Glomerular visceral epithelial cell (primary cell): ENCODE measurements at regions not wholly inside any gene's neighbourhood (a gene's known extent, or its start where the extent isn't known, plus 50 kb on each side); places are given as distances from the start of the nearest gene placed in this dataset.
"Not testable (repeated sequence)": the region's sequence is repeated elsewhere in the genome, so short reads cannot be mapped to it uniquely, and the experiment has no call there.

Source experiments
- DNase-seq: peaks from one replicate; pipeline ENCODE4 v3.0.0-alpha.2; 2016; ENCODE audit errors: extremely low spot score

DNA sequence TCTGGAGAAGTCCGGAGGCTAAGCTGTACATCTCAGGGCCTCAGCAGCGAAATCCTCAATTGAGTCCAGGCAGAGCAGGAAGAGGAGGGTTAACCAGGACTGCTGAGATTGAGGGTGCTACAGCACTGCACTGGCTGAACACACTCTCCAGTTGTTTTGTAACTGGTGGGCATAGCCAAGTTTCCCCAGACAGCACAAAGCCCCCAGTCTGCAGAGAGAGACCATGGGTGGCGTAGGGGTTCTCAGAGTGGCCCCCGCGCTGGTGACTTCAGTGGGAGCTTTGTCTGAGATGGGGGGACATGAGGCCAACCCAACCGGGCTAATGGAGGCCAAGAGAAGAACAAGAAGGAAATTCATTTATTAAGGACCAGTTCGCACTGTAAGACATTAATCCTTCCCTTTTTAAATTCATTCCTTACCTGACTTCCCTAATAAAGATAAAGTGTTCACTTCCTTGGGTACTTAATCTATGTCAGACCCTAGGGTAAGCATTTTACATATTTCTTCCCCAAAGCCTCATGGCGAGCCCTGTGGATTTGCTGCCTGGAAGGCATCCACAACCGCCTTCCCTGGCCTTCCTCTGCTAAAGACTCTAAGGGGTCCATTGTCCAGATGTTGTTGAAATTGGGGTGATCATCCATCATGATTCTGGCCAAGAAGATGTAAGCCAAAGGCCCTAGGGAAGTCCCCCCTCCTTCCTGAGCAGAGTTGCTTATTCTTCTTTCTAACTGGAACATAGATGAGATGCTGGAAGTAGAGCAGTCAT is 121.4 kb upstream of the CHST15 start:
- DNase-seq: no peak

DNA sequence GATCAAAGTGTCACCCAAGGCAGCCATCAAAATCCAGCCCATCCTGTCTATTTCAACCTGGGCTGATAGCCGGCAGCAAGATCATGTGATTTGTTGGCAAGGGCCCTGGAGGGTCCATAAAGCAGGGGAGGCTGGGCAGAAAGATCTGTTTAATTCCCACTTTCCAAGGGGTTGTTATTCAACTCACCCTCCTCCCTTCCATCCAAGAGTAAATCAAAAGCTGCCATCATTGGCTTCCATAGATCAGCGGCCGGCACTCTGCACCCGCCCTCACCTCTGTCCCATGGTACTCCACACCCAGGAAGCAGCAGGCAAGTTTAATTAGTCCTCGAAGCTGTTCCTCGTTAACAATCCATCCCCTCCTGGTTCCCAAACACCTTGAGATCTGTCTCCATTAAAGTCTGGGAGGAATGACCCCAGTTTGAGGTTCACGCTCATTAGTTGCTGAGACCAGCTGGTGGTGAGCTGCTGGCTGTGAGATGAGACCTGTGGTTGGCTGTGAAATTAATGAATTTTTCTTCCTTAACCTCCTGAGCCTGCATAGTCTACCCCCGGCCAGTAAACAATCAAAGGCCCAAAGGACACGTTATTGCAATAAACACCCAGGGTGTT is 120.6 kb upstream of the CHST15 start:
- no peak for DNase-seq

DNA sequence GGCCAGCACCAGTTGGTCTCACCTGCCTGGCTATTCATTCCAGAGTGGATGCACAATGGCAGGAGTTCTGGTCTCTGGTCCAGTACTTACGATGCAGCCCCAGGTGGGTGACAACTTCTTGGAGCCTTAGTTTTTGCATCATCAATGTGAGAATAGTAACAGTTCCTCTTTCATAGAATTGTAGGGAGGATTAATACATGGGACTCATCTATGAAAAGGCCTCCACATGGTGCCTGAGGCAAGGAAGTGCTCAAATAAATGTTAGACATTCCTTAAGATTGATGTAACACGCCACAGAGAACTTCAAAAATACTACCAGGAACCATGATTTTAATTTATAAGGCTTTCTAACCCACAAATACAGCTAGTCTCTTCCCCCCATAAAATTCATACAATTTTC is 120.1 kb upstream of the CHST15 start:
- no peak for DNase-seq

GRCh38 chr10:124212702-124213101 is 119.3 kb upstream of the CHST15 start:
- DNase-seq: no peak

DNA sequence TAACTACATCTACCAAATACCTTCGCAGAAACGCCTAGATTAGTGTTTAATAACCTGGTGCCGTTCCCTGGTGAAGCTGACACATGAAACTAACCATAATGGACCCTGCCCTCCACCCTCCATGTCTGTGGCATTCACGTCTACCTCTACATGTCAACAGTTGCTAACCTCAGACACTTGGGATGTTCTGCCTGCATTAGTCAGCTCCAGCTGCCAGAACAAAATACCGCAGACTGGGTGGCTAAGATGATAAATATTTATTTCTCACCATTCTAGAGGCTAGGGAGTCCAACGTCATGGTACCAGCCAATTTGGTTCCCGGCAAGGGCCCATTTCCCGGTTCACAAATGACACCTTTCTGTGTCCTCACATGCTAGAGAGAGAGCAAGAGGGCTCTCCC is 118.5 kb upstream of the CHST15 start:
- DNase-seq: peak; percentile 71

GRCh38 chr10:124210263-124210662 is 116.9 kb upstream of the CHST15 start:
- DNase-seq: no peak

- DNase-seq: no peak
These were observed 114.0 kb upstream of the CHST15 start for GRCh38 chr10:124207391-124207790.

GRCh38 chr10:124206616-124207015 is 113.2 kb upstream of the CHST15 start:
- no peak for DNase-seq

GRCh38 chr10:124205432-124205831 is 112.0 kb upstream of the CHST15 start:
- DNase-seq: no peak

GRCh38 chr10:124204726-124205125 is 111.3 kb upstream of the CHST15 start:
- DNase-seq: no peak

DNA sequence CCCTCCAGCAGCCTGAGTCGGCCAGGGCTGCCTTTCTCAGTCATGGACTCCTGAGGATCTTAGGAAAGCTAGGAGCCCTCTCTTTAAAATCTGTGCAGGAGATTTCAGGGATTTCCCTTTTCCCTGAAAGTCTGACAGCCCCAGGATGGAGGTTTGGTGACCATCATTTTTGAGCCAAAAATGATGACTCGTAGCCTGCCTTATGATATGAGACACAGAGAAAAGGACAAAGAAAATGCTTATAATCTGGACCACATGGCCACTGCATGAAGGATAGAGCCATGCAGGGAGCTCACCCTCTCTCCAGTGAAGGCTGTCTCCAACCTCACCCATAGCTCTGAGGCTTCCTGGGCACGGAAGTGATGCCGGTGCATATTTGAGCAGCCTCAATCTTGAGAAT is 106.6 kb upstream of the CHST15 start:
- DNase-seq: no peak

DNA sequence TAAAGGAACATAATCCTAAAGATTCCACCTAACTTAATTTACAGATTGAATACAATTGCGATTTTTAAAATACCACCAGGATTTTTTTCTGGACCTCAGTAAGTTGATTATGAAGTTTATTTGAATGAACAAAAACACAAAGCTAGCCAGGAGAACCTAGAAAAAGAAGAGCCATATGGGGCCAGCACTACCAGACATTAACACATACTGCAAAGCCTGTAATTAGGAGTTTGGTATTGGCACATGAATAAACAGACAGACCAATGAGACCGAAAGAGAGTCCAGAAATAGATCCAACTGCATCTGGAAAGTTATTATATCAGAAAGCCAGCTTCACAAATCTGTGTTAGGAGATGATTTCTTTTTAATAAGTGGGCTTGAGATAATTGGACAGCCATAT is 105.5 kb upstream of the CHST15 start:
- no peak for DNase-seq

- no peak for DNase-seq
These were observed 104.7 kb upstream of the CHST15 start for GRCh38 chr10:124198125-124198501.

DNA sequence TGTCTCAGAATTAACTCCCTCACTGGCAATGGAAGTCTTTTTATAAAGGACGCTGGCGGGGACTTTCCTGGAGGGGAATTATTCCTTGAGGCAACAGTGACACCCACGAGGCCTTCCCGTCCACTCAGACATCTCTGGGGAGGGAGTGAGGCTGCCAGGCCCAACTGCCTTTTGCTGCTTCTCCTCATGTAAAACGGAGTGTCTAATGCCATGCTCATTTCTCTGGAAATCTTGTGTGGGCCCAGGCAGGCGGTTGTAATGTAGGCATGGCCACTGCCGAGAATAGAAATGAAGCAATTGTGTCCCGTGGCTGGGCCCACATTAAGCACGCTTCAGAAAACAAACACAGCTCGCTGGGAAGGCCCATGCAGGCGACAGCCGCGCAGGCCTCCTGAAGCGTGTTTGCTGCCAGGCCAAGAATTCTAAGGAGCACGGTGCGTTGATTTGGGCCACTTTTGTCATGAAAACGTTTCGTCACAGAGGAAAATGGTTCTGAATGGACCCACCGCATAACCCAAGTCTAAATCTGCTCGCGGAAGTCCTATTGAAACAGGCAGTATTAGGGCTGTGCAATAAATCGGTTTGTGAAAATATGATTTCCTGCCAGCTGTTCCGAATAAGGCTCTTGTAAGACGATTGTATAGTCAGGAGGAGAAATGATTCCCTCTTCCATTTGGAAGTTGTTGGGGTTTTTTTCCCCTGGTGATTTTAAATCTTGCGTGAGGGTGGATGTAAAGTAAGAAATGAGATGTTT is 104.2 kb upstream of the CHST15 start:
- DNase-seq: no peak

GRCh38 chr10:124196659-124197058 is 103.3 kb upstream of the CHST15 start:
- no peak for DNase-seq

DNA sequence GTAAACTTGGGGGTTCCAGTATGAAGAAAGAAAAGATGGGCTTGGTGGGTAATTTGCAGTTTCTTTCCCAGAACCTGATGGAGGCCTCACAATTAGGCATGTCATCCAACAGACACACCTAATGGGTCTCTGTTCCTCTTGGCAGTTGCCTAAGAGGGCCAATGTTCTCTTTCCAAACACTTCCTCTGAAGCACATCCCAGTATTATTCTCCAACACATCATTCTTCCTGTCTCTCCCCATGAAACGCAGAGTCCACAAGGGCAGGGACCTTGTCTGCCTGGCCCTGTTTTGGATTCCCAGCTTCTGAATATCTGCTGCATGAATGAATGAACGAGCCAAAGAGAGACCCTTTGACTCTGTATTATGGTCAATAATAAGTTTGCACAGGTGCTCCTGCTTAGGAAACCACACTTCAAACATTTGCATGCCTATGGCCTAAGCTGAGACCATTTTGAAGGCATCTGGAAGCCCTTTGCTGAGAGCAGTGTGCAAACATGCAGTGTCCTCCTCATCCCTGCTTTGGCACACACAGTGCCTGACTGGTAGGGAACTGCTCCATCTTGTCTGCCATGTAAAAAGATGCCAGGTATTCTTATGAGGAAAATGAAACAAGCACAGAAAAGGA is 100.9 kb upstream of the CHST15 start:
- no peak for DNase-seq

DNA sequence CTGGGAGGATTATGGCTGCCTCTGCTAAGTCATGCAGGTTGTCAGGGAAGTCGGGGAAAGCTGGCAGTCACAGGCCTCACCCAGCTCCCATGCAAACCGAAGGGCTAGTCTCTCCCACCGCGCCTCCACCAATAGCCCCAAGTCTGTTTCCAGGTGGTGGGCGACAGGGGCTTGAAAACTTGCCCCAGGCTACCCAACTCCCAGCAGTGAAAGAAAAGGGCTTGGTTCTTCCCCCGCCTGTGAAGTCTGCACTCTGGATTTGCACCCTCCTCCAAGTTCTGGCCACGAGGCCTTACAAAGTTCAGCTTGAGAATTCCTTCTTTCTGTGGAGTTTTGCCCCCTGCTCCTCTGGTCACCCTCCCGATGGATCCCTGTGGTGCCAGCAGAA is 99.9 kb upstream of the CHST15 start:
- DNase-seq: no peak

- DNase-seq: not testable (repeated sequence)
These were observed 99.4 kb upstream of the CHST15 start for GRCh38 chr10:124192664-124193308.

GRCh38 chr10:124190476-124190875 is 97.1 kb upstream of the CHST15 start:
- not testable (repeated sequence) for DNase-seq

- no peak for DNase-seq
These were observed 93.6 kb upstream of the CHST15 start for GRCh38 chr10:124186956-124187355.

- DNase-seq: no peak
These were observed 91.7 kb upstream of the CHST15 start for GRCh38 chr10:124185084-124185483.

DNA sequence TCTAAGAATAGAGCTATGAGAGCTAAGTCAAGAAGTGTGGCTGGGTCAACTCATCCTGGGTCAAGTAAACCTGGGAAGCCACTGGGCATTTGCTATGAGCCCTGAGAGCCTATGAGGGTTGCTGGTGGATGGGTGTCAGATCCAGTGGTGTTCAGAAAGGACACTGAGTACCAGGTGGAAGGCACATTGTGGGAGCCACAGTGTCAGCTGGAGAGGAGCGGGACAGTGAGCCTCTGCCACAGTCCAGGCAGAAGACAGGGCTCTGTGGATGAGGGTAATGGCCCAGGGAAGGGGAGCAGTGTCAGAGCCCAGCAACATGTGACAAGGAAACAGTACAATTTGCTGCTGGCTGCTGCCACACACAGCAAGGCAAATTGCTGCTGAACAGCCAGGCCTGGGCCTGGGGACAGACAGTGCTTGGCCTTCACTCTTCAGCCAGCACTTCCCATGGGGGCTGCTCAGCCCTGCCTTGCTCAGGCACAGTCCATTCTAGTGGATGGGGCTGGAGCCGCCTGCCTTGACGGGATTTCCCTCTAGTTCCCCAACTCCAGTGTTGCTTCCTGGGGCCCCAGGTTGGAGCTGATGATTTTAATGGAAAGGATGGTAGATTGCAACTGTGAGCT is 90.9 kb upstream of the CHST15 start:
- DNase-seq: no peak
